B cell (primary cell): ENCODE measurements at regions not wholly inside any gene's neighbourhood (a gene's known extent, or its start where the extent isn't known, plus 50 kb on each side); places are given as distances from the start of the nearest gene placed in this dataset.

Experiments used
- ATAC-seq: fragments of 200-7000 bp; cut with Tn5 transposase; one replicate; pipeline ENCODE4 v1.10.0; 2021; ENCODE audit warnings: low read depth, mild to moderate bottlenecking, moderate number of reproducible peaks, moderate library complexity
- CTCF ChIA-PET: fragments of 350-600 bp; sonication (Branson Sonifier 250); formaldehyde crosslinking; loops from one replicate; lab custom pipeline; 2021; ENCODE audit warnings: antibody characterized with exemption, inconsistent platforms; lab: Charles Lee
- POLR2A ChIA-PET: fragments of 350-600 bp; sonication (Branson Sonifier 250); formaldehyde crosslinking; loops from one replicate; lab custom pipeline; 2021; ENCODE audit warnings: antibody characterized with exemption; lab: Charles Lee
- DNase-seq: peaks from one replicate; pipeline ENCODE4 v3.0.0; 2013
- H2AFZ ChIP-seq: 2 replicates; pipeline ENCODE4 v1.6.1; 2012; ENCODE audit warnings: mild to moderate bottlenecking, low read depth, low read length; ENCODE audit not compliant: insufficient read depth, poor library complexity, severe bottlenecking
- H3K27ac ChIP-seq, 2 donors: 1 replicate in 1 of 2; 2 replicates in 1 of 2; pipeline ENCODE4 v1.5.1; 2012 to 2013; ENCODE audit warnings: low read length in 2 of 2, mild to moderate bottlenecking in 2 of 2, moderate library complexity in 1 of 2
- H3K27me3 ChIP-seq, 4 experiments: fragments of 200-600 bp in 1 of 4; sonication (generic) in 1 of 4; replicated peaks in 1 of 4; 1 replicate in 2 of 4; 2 replicates in 2 of 4; pipeline versions ENCODE4 v1.6.1 to v1.7.0; 2013 to 2016; ENCODE audit warnings: low read length in 3 of 4, mild to moderate bottlenecking in 2 of 4, mixed read lengths in 1 of 4, moderate library complexity in 1 of 4; ENCODE audit not compliant: insufficient read depth in 4 of 4, control insufficient read depth in 3 of 4; ENCODE audit errors: control extremely low read depth in 1 of 4
- H3K36me3 ChIP-seq, 2 experiments: replicated peaks in 1 of 2; 1 replicate in 1 of 2; 2 replicates in 1 of 2; pipeline versions ENCODE4 v1.6.1 to v1.7.1; 2013; ENCODE audit warnings: low read length in 1 of 2; ENCODE audit not compliant: insufficient read depth in 2 of 2, control insufficient read depth in 1 of 2; ENCODE audit errors: control extremely low read depth in 1 of 2, extremely low read depth in 1 of 2
- H3K4me1 ChIP-seq, 2 donors: fragments of 200-600 bp in 1 of 2; sonication (generic) in 1 of 2; 1 replicate in 1 of 2; 2 replicates in 1 of 2; pipeline versions ENCODE4 v1.5.1 to v1.6.1; 2013 to 2017; ENCODE audit warnings: low read length in 2 of 2; ENCODE audit not compliant: control insufficient read depth in 2 of 2, insufficient read depth in 2 of 2
- H3K4me2 ChIP-seq: replicated peaks from 2 replicates; pipeline ENCODE3; 2012; ENCODE audit warnings: mild to moderate bottlenecking, low read depth, low read length; ENCODE audit not compliant: poor library complexity, severe bottlenecking
- H3K4me3 ChIP-seq, 5 experiments: fragments of 200-600 bp in 1 of 5; sonication (generic) in 1 of 5; 1 replicate in 3 of 5; 2 replicates in 2 of 5; pipeline versions ENCODE4 v1.5.1 to v1.7.0; 2011 to 2016; ENCODE audit warnings: low read length in 4 of 5, mild to moderate bottlenecking in 4 of 5, low read depth in 2 of 5, control low read depth in 1 of 5, moderate library complexity in 1 of 5; ENCODE audit not compliant: insufficient read depth in 1 of 5; ENCODE audit errors: control extremely low read depth in 1 of 5, extremely low read depth in 1 of 5
- H3K79me2 ChIP-seq: fragments of 200-600 bp; sonication (generic); one replicate; pipeline ENCODE4 v1.6.0; 2016; ENCODE audit warnings: low read length; ENCODE audit not compliant: control insufficient read depth, insufficient read depth
- H3K9ac ChIP-seq: fragments of 200-600 bp; sonication (generic); 2 replicates; pipeline ENCODE4 v1.6.1; 2017; ENCODE audit warnings: mild to moderate bottlenecking, low read length, moderate library complexity
- H3K9me3 ChIP-seq, 3 donors: one replicate each; pipeline versions ENCODE4 v1.6.1 to v1.7.1; 2013; ENCODE audit warnings: low read length in 2 of 3; ENCODE audit not compliant: control insufficient read depth in 2 of 3, insufficient read depth in 1 of 3; ENCODE audit errors: control extremely low read depth in 1 of 3
- H4K20me1 ChIP-seq: 2 replicates; pipeline ENCODE4 v1.6.0; 2012; ENCODE audit warnings: mild to moderate bottlenecking, low read length; ENCODE audit not compliant: insufficient read depth, control insufficient read depth, poor library complexity, severe bottlenecking
- H3K27ac Mint-ChIP-seq: one replicate; pipeline ENCODE4 v1.8.0; 2021; ENCODE audit warnings: mixed read lengths
- H3K27me3 Mint-ChIP-seq: one replicate; pipeline ENCODE4 v1.8.0; 2021; ENCODE audit warnings: mixed read lengths
- H3K4me1 Mint-ChIP-seq: one replicate; pipeline ENCODE4 v1.8.0; 2021; ENCODE audit warnings: mixed read lengths
- H3K4me3 Mint-ChIP-seq: one replicate; pipeline ENCODE4 v1.8.0; 2021; ENCODE audit warnings: mixed read lengths
- H3K9me3 Mint-ChIP-seq: one replicate; pipeline ENCODE4 v1.8.0; 2022; ENCODE audit warnings: mixed read lengths; ENCODE audit not compliant: insufficient read depth
- EZH2 ChIP-seq: IDR thresholded peaks from 2 replicates; pipeline ENCODE4 v1.6.1; 2012; ENCODE audit warnings: borderline replicate concordance, low read depth, mild to moderate bottlenecking, moderate library complexity, low read length; ENCODE audit not compliant: insufficient read depth, poor library complexity, severe bottlenecking
- WGBS: methylation state at CpG from one replicate; pipeline ENCODE4 v1.1.5; 2013; ENCODE audit warnings: missing lambda C conversion rate; ENCODE audit not compliant: insufficient coverage; 5-methylcytosine and 5-hydroxymethylcytosine counted together
- intact Hi-C: fragments of 100-400 bp; cut with micrococcal nuclease; formaldehyde crosslinking; loops from one replicate; pipeline ENCODE4 v1.10.0; 2022
- TF ChIP-seq, protein P1 (sequence below): fragments of 200-600 bp; IDR thresholded peaks from one replicate; pipeline ENCODE4 v1.8.0; 2022; ENCODE audit warnings: antibody characterized with exemption, mild to moderate bottlenecking

DNA sequence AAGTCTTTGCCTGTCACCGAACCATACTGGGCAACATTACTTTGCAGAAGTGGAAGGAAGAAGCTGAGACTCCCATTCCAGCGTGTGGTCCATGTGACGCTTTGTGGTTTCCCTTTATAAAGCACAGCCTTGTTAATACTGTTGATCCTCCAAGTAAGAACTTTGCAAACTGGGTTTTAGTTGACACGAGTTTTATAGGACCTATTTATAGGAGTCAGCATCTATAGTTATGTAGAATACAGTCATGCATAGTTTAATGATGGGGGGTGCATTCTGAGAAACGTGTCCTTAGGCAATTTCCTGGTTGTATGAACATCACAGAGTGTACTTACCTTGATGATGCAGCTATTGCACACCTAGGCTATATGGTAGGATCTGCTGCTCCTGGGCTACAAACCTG, 1879.4 kb upstream of the TENM3 start:
- Histone ChIP-seq H3K4me2 (no peak overlapping the region), H3K9me3 (no peaks in the 10 kb centered on the region), H3K4me3 (no peak overlapping the region), H3K27ac (no peak overlapping the region), H3K27me3 (no peaks in the 10 kb centered on the region), H2AFZ (no peak overlapping the region), H3K79me2 (no peaks in the 10 kb centered on the region), H3K9ac (no peak overlapping the region), H3K4me1 (peaks cover 0 to 3% of the 10 kb centered on the region in 2 donors), H3K36me3 (no peaks in the 10 kb centered on the region), H4K20me1 (no peaks in the 10 kb centered on the region)
- ChIA-PET POLR2A (no interaction called here), CTCF (no interaction called here)
- H3K27me3 Mint-ChIP-seq, result no peaks in the 10 kb centered on the region
- H3K9me3 Mint-ChIP-seq, result no peaks in the 10 kb centered on the region
- no peak overlapping the region for H3K4me3 Mint-ChIP-seq
- intact Hi-C loops, result no loop called here
- DNase-seq, result no peak
- 25% methylated on average over 2 of the region's 5 CpGs for WGBS
- TF ChIP-seq EZH2, result no peak
- TF ChIP-seq, protein P1, sequence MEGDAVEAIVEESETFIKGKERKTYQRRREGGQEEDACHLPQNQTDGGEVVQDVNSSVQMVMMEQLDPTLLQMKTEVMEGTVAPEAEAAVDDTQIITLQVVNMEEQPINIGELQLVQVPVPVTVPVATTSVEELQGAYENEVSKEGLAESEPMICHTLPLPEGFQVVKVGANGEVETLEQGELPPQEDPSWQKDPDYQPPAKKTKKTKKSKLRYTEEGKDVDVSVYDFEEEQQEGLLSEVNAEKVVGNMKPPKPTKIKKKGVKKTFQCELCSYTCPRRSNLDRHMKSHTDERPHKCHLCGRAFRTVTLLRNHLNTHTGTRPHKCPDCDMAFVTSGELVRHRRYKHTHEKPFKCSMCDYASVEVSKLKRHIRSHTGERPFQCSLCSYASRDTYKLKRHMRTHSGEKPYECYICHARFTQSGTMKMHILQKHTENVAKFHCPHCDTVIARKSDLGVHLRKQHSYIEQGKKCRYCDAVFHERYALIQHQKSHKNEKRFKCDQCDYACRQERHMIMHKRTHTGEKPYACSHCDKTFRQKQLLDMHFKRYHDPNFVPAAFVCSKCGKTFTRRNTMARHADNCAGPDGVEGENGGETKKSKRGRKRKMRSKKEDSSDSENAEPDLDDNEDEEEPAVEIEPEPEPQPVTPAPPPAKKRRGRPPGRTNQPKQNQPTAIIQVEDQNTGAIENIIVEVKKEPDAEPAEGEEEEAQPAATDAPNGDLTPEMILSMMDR, result no peak
- no peak overlapping the region for H3K27ac Mint-ChIP-seq
- ATAC-seq, result no peak
- peaks cover 3% of the 10 kb centered on the region for H3K4me1 Mint-ChIP-seq

DNA sequence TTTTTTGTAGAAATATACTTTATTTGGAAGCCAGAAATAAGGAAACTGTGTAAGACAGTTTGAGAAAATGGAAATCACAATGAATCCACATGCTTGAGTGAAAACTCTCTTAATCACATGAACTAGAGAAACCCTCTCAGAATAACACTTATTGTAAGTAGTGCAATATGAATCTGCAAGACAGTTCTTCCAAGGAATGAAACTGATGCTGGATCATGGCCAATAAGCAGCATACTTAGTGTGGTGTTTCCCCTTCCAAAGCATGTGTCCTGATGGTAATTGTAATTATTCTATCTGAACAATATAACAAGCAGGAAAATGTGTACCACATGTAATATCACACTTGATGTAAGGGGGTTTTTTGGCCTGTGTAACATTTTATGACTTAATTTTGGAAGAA, 1870.5 kb upstream of the TENM3 start:
- H2AFZ ChIP-seq, result no peak overlapping the region
- no peak overlapping the region for H3K9ac ChIP-seq
- DNase-seq, result no peak
- Mint-ChIP-seq H3K9me3 (no peaks in the 10 kb centered on the region), H3K4me3 (no peak overlapping the region), H3K27me3 (no peaks in the 10 kb centered on the region), H3K4me1 (no peaks in the 10 kb centered on the region), H3K27ac (no peak overlapping the region)
- no peaks in the 10 kb centered on the region for H3K79me2 ChIP-seq
- intact Hi-C loops, result no loop called here
- POLR2A ChIA-PET, result no interaction called here
- no peaks in the 10 kb centered on the region for H3K4me1 ChIP-seq
- no peak overlapping the region for H3K4me2 ChIP-seq
- H4K20me1 ChIP-seq, result no peaks in the 10 kb centered on the region
- no peak for ATAC-seq
- no peaks in the 10 kb centered on the region for H3K9me3 ChIP-seq
- H3K36me3 ChIP-seq, result no peaks in the 10 kb centered on the region
- no peak overlapping the region for H3K27ac ChIP-seq
- H3K27me3 ChIP-seq, result no peaks in the 10 kb centered on the region
- H3K4me3 ChIP-seq, result no peak overlapping the region
- CTCF ChIA-PET, result no interaction called here
- TF ChIP-seq, protein P1, result no peak
- no peak for TF ChIP-seq EZH2
